ENCODE measurements at regions not wholly inside any gene's neighbourhood (a gene's known extent, or its start where the extent isn't known, plus 50 kb on each side); places are given as distances from the start of the nearest gene placed in this dataset.

DNA sequence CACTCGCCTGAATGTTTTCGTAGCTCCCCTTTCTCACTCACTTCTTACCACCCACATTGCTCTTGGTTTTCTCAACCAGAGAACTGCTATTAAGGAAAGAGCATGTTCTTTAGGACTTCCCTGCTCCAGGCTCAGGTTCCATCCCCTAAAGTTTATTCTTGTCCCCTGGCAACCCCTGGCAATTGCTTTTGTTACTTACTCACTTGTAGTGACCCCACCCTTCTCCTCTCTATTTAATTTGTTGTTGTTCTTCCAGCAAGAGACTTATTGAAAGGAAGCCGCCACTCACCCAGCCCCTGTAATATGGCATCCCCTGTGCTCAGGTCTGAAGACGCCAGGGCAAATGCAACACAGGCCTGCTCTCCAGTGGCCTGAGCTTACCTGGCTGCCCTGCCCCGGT lies 233.7 kb upstream of the SOX21 start:
- no TSS peak for BruUV-seq (replicated peaks)
- no peaks in the 10 kb centered on the region for H3K4me1 ChIP-seq (ENCODE audit: control insufficient read depth, insufficient read depth, low read length)
- no peak overlapping the region for H3K4me3 ChIP-seq (ENCODE audit: low read depth in 2 of 2, low read length in 2 of 2)
- no peaks in the 10 kb centered on the region for H3K9me3 ChIP-seq (ENCODE audit: control insufficient read depth, insufficient read depth, low read depth, low read length)
- no peaks in the 10 kb centered on the region for H3K36me3 ChIP-seq (ENCODE audit: control insufficient read depth, insufficient read depth, low read length)
- intact Hi-C loops (cut with micrococcal nuclease; ENCODE audit: unreplicated experiment) (no loop called here), in situ Hi-C loops (cut with HindIII; ENCODE audit: low pct_unique_long_range_greater_than_20kb, low sequenced_read_pairs) (no loop called here)
- ChIA-PET CTCF (no interaction called here), POLR2A (no interaction called here)
- no peak overlapping the region for H3K27ac ChIP-seq (ENCODE audit: low read length)
- no peaks in the 10 kb centered on the region for H3K27me3 ChIP-seq (ENCODE audit: control insufficient read depth, insufficient read depth, low read length)
- no peak for DNase-seq (ENCODE audit: low read depth, low spot score)
- no peak for TF ChIP-seq SIN3A (IDR thresholded peaks at IDR 0.05; ENCODE audit: borderline replicate concordance, insufficient read depth, low read depth, low read length)
- ATAC-seq, result no peak

DNA sequence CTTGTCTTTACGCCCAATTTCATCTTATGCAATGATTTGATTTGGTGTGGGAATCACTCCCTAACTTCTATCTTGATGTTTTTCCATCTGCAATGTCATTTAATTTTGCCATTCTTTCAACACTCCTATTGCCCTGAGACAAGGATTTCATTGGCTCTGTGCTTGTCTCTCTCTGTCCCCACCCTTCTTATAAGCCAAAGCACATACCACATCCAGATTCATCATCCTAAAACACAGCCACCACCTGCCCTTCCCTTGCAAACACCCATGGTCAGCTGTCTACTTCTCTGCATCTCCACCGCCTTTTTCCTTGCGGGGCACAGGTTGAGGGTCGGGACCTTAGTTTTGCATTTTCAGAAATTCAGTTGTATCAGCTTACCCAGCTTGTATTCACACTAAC lies 225.8 kb upstream of the SOX21 start:
- Histone ChIP-seq H3K4me1 (ENCODE audit: control insufficient read depth, insufficient read depth, low read length) (no peaks in the 10 kb centered on the region), H3K27me3 (ENCODE audit: control insufficient read depth, insufficient read depth, low read length) (no peaks in the 10 kb centered on the region), H3K27ac (ENCODE audit: low read length) (no peak overlapping the region), H3K4me3 (ENCODE audit: low read depth in 2 of 2, low read length in 2 of 2) (no peak overlapping the region), H3K9me3 (ENCODE audit: control insufficient read depth, insufficient read depth, low read depth, low read length) (no peaks in the 10 kb centered on the region), H3K36me3 (ENCODE audit: control insufficient read depth, insufficient read depth, low read length) (no peaks in the 10 kb centered on the region)
- intact Hi-C loops (cut with micrococcal nuclease; ENCODE audit: unreplicated experiment), result no loop called here
- ATAC-seq, result no peak
- TF ChIP-seq SIN3A (IDR thresholded peaks at IDR 0.05; ENCODE audit: borderline replicate concordance, insufficient read depth, low read depth, low read length) (no peak), TCF7L2 (IDR thresholded peaks at IDR 0.05; ENCODE audit: low read depth, low read length) (no peak), POLR2AphosphoS5 (IDR thresholded peaks at IDR 0.05; ENCODE audit: low read depth, low read length) (no peak)
- TF ChIP-seq, protein P1, sequence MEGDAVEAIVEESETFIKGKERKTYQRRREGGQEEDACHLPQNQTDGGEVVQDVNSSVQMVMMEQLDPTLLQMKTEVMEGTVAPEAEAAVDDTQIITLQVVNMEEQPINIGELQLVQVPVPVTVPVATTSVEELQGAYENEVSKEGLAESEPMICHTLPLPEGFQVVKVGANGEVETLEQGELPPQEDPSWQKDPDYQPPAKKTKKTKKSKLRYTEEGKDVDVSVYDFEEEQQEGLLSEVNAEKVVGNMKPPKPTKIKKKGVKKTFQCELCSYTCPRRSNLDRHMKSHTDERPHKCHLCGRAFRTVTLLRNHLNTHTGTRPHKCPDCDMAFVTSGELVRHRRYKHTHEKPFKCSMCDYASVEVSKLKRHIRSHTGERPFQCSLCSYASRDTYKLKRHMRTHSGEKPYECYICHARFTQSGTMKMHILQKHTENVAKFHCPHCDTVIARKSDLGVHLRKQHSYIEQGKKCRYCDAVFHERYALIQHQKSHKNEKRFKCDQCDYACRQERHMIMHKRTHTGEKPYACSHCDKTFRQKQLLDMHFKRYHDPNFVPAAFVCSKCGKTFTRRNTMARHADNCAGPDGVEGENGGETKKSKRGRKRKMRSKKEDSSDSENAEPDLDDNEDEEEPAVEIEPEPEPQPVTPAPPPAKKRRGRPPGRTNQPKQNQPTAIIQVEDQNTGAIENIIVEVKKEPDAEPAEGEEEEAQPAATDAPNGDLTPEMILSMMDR (IDR thresholded peaks at IDR 0.05), result no peak
- TF ChIP-seq, protein P2, sequence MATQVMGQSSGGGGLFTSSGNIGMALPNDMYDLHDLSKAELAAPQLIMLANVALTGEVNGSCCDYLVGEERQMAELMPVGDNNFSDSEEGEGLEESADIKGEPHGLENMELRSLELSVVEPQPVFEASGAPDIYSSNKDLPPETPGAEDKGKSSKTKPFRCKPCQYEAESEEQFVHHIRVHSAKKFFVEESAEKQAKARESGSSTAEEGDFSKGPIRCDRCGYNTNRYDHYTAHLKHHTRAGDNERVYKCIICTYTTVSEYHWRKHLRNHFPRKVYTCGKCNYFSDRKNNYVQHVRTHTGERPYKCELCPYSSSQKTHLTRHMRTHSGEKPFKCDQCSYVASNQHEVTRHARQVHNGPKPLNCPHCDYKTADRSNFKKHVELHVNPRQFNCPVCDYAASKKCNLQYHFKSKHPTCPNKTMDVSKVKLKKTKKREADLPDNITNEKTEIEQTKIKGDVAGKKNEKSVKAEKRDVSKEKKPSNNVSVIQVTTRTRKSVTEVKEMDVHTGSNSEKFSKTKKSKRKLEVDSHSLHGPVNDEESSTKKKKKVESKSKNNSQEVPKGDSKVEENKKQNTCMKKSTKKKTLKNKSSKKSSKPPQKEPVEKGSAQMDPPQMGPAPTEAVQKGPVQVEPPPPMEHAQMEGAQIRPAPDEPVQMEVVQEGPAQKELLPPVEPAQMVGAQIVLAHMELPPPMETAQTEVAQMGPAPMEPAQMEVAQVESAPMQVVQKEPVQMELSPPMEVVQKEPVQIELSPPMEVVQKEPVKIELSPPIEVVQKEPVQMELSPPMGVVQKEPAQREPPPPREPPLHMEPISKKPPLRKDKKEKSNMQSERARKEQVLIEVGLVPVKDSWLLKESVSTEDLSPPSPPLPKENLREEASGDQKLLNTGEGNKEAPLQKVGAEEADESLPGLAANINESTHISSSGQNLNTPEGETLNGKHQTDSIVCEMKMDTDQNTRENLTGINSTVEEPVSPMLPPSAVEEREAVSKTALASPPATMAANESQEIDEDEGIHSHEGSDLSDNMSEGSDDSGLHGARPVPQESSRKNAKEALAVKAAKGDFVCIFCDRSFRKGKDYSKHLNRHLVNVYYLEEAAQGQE (IDR thresholded peaks at IDR 0.05; ENCODE audit: insufficient read depth in 1 of 2, low read depth in 2 of 2, low read length in 1 of 2), result no peak
- BruUV-seq (replicated peaks), result no TSS peak
- CTCF ChIA-PET, result no interaction called here
- no peak for DNase-seq (ENCODE audit: low read depth, low spot score)
- in situ Hi-C loops (cut with HindIII; ENCODE audit: low pct_unique_long_range_greater_than_20kb, low sequenced_read_pairs), result no loop called here
- POLR2A ChIA-PET, result no interaction called here

DNA sequence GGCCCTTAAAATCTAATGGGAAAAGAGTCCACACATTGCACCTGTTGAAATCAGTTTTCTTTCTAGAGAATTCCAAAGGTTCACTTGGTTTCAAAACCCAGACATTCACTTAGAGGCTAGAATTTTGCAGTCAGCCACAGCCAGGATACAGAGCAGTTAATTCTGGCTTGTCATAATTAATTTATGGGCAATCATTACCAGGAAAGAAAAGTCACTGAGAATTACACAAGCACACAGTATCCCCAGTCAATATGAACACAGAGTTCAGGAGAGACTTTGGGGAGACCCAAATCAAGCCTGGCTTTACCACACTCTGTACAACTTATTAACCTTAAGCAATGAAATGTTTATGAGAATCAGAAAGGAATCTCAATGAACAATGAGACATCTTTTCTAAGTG lies 224.3 kb upstream of the SOX21 start:
- intact Hi-C loops (cut with micrococcal nuclease; ENCODE audit: unreplicated experiment), result no loop called here
- TF ChIP-seq, protein P2 (IDR thresholded peaks at IDR 0.05; ENCODE audit: insufficient read depth in 1 of 2, low read depth in 2 of 2, low read length in 1 of 2), result no peak
- TF ChIP-seq SIN3A (IDR thresholded peaks at IDR 0.05; ENCODE audit: borderline replicate concordance, insufficient read depth, low read depth, low read length) (no peak), TCF7L2 (IDR thresholded peaks at IDR 0.05; ENCODE audit: low read depth, low read length) (no peak), POLR2AphosphoS5 (IDR thresholded peaks at IDR 0.05; ENCODE audit: low read depth, low read length) (no peak)
- TF ChIP-seq, protein P1 (IDR thresholded peaks at IDR 0.05), result no peak

More for the DNA sequence above, 224.3 kb upstream of the SOX21 start:
- no peaks in the 10 kb centered on the region for H3K9me3 ChIP-seq (ENCODE audit: control insufficient read depth, insufficient read depth, low read depth, low read length)
- H3K4me1 ChIP-seq (ENCODE audit: control insufficient read depth, insufficient read depth, low read length), result no peaks in the 10 kb centered on the region
- in situ Hi-C loops (cut with HindIII; ENCODE audit: low pct_unique_long_range_greater_than_20kb, low sequenced_read_pairs), result no loop called here
- no peak for ATAC-seq
- H3K36me3 ChIP-seq (ENCODE audit: control insufficient read depth, insufficient read depth, low read length), result no peaks in the 10 kb centered on the region
- no peak overlapping the region for H3K4me3 ChIP-seq (ENCODE audit: low read depth in 2 of 2, low read length in 2 of 2)
- BruUV-seq (replicated peaks), result no TSS peak
- no peaks in the 10 kb centered on the region for H3K27me3 ChIP-seq (ENCODE audit: control insufficient read depth, insufficient read depth, low read length)
- ChIA-PET POLR2A (no interaction called here), CTCF (no interaction called here)
- no peak for DNase-seq (ENCODE audit: low read depth, low spot score)
- no peak overlapping the region for H3K27ac ChIP-seq (ENCODE audit: low read length)

Measured in Panc1 (cell line).